H1 (cell line): ENCODE measurements at regions not wholly inside any gene's neighbourhood (a gene's known extent, or its start where the extent isn't known, plus 50 kb on each side); places are given as distances from the start of the nearest gene placed in this dataset.

Experiments used
- CTCF ChIP-seq, 3 experiments: IDR thresholded peaks; 1 replicate in 2 of 3; 2 replicates in 1 of 3; pipeline versions ENCODE4 v1.5.1 to v1.6.1; 2011; ENCODE audit warnings: low read length in 3 of 3, mild to moderate bottlenecking in 3 of 3, inconsistent platforms in 2 of 3, low read depth in 1 of 3, moderate library complexity in 1 of 3; ENCODE audit not compliant: insufficient read depth in 1 of 3; ENCODE audit errors: control extremely low read depth in 1 of 3
- KDM1A ChIP-seq: fragments of 200-600, 300-600 bp; sonication (generic); IDR thresholded peaks from 2 replicates; pipeline ENCODE4 v1.7.1; 2016; ENCODE audit warnings: mild to moderate bottlenecking, low read length, borderline replicate concordance
- MAX ChIP-seq: IDR thresholded peaks from 2 replicates; pipeline ENCODE4 v1.6.1; 2012; ENCODE audit warnings: inconsistent platforms
- RNF2 ChIP-seq: fragments of 200-900, 300-1000 bp; sonication (generic); IDR thresholded peaks from 2 replicates; pipeline ENCODE4 v1.7.1; 2016; ENCODE audit warnings: borderline replicate concordance, low read depth, mild to moderate bottlenecking, antibody characterized with exemption, low read length; ENCODE audit not compliant: poor library complexity, severe bottlenecking; ENCODE audit errors: missing control alignments

GRCh38 chrX:40299641-40300046 lies 201.9 kb upstream of the BCOR start (continued):
- no peak for TF ChIP-seq CTCF (IDR thresholded peaks at IDR 0.05; ENCODE audit: control extremely low read depth in 1 of 3, insufficient read depth in 1 of 3, low read depth in 1 of 3, low read length in 3 of 3)
- TF ChIP-seq MAX = no peak
- TF ChIP-seq KDM1A = no peak
- TF ChIP-seq RNF2 = no peak
